HCT116 (cell line): ENCODE measurements at regions not wholly inside any gene's neighbourhood (a gene's known extent, or its start where the extent isn't known, plus 50 kb on each side); places are given as distances from the start of the nearest gene placed in this dataset.

Experiments
- ATAC-seq: fragments of 200-7000 bp; cut with Tn5 transposase; 2 replicates; pipeline ENCODE4 v1.9.1; 2020; ENCODE audit warnings: mild to moderate bottlenecking, moderate library complexity
- BruUV-seq: library from RNA; stranded (reverse); fragments of 400-500 nt; replicated peaks from 2 replicates; lab custom pipeline; 2021; lab: Mats Ljungman, UMichigan
- CTCF ChIA-PET: fragments of 300-600 bp; sonication (Branson Sonifier 250); formaldehyde crosslinking; loops from one replicate; lab custom pipeline; 2021; ENCODE audit warnings: antibody characterized with exemption; lab: Charles Lee
- POLR2A ChIA-PET: fragments of 300-600, 350-600 bp; sonication (Branson Sonifier 250); formaldehyde crosslinking; loops from one replicate; lab custom pipeline; 2021; ENCODE audit warnings: antibody characterized with exemption; lab: Charles Lee
- RAD21 ChIA-PET, 2 experiments: fragments of 300-600 bp; sonication (Branson Sonifier 250); formaldehyde crosslinking; loops; one replicate each; lab custom pipeline; 2023; ENCODE audit warnings: low total read pairs in 2 of 2; ENCODE audit not compliant: uncharacterized antibody in 2 of 2, unreplicated experiment in 2 of 2, low non-redundant PET in 1 of 2; lab: Charles Lee
- DNase-seq: peaks from one replicate; pipeline ENCODE4 v3.0.0-alpha.2; 2010; ENCODE audit warnings: low read depth, low spot score
- H2AFZ ChIP-seq: fragments of 200-600 bp; shearing (Covaris generic), sonication (generic); 2 replicates; pipeline ENCODE4 v1.6.1; 2017; ENCODE audit warnings: low read depth, mixed run types, mixed read lengths, antibody characterized with exemption, low read length; ENCODE audit not compliant: poor library complexity, severe bottlenecking
- H3K27ac ChIP-seq: 2 replicates; pipeline ENCODE4 v1.5.1; 2012; ENCODE audit warnings: low read depth, low read length
- H3K27me3 ChIP-seq: fragments of 200-600 bp; sonication (generic); 2 replicates; pipeline ENCODE4 v1.6.1; 2016; ENCODE audit warnings: mixed run types, low read length, mixed read lengths; ENCODE audit not compliant: insufficient read depth
- H3K36me3 ChIP-seq, 2 experiments: fragments of 200-500 bp in 1 of 2; fragments of 200-600 bp in 1 of 2; sonication (Bioruptor generic) in 1 of 2; sonication (generic) in 1 of 2; 2 replicates each; pipeline versions ENCODE4 v1.5.1 to v1.6.1; 2014 to 2016; ENCODE audit warnings: low read length in 2 of 2, inconsistent platforms in 1 of 2, mixed read lengths in 1 of 2, mixed run types in 1 of 2; ENCODE audit not compliant: insufficient read depth in 2 of 2, control insufficient read depth in 1 of 2
- H3K4me1 ChIP-seq, 2 experiments: fragments of 200-600 bp in 1 of 2; sonication (generic) in 1 of 2; 2 replicates each; pipeline versions ENCODE4 v1.5.1 to v1.6.1; 2012 to 2017; ENCODE audit warnings: low read length in 2 of 2, inconsistent platforms in 1 of 2, mild to moderate bottlenecking in 1 of 2, mixed read lengths in 1 of 2, mixed run types in 1 of 2, moderate library complexity in 1 of 2; ENCODE audit not compliant: insufficient read depth in 2 of 2, control insufficient read depth in 1 of 2
- H3K4me2 ChIP-seq: fragments of 200-600 bp; sonication (generic); 2 replicates; pipeline ENCODE4 v1.6.1; 2017; ENCODE audit warnings: mixed run types, low read length, mixed read lengths
- H3K4me3 ChIP-seq, 2 experiments: fragments of 200-600 bp in 1 of 2; sonication (generic) in 1 of 2; replicated peaks in 1 of 2; 2 replicates each; pipeline ENCODE4 v1.5.1; 2011 to 2016; ENCODE audit warnings: low read length in 2 of 2, control low read depth in 1 of 2, low read depth in 1 of 2, mild to moderate bottlenecking in 1 of 2, mixed read lengths in 1 of 2, mixed run types in 1 of 2
- H3K79me2 ChIP-seq: fragments of 200-600 bp; sonication (generic); 2 replicates; pipeline ENCODE4 v1.6.1; 2017; ENCODE audit warnings: mild to moderate bottlenecking, mixed run types, low read length, moderate library complexity, mixed read lengths; ENCODE audit not compliant: insufficient read depth
- H3K9ac ChIP-seq: fragments of 200-600 bp; sonication (generic); 2 replicates; pipeline ENCODE4 v1.6.1; 2016; ENCODE audit warnings: low read length, mixed read lengths
- H3K9me2 ChIP-seq: fragments of 200-600 bp; sonication (generic), shearing (Covaris generic); 2 replicates; pipeline ENCODE4 v1.6.1; 2017; ENCODE audit warnings: mixed run types, mild to moderate bottlenecking, moderate library complexity; ENCODE audit not compliant: insufficient read depth
- H3K9me3 ChIP-seq, 2 experiments: fragments of 200-500 bp in 1 of 2; fragments of 200-600 bp in 1 of 2; sonication (Bioruptor generic) in 1 of 2; sonication (generic) in 1 of 2; 2 replicates each; pipeline ENCODE4 v1.6.1; 2014 to 2017; ENCODE audit warnings: low read length in 2 of 2, mixed read lengths in 2 of 2, inconsistent platforms in 1 of 2, low read depth in 1 of 2, mild to moderate bottlenecking in 1 of 2, mixed run types in 1 of 2, moderate library complexity in 1 of 2; ENCODE audit not compliant: control insufficient read depth in 1 of 2, insufficient read depth in 1 of 2
- H4K20me1 ChIP-seq: fragments of 200-600 bp; sonication (generic), shearing (Covaris generic); 2 replicates; pipeline ENCODE4 v1.6.1; 2017; ENCODE audit warnings: mixed run types, mild to moderate bottlenecking, moderate library complexity; ENCODE audit not compliant: insufficient read depth
- CEBPB ChIP-seq: IDR thresholded peaks from 2 replicates; pipeline ENCODE4 v1.6.1; 2012; ENCODE audit warnings: low read depth
- CTCF ChIP-seq, 3 experiments: fragments of 200-600 bp in 1 of 3; sonication (generic) in 1 of 3; IDR thresholded peaks in 2 of 3; conservative IDR thresholded peaks in 1 of 3; 2 replicates each; pipeline ENCODE4 v1.5.1; 2012 to 2017; ENCODE audit warnings: low read depth in 2 of 3, low read length in 2 of 3, antibody characterized with exemption in 1 of 3, borderline replicate concordance in 1 of 3, control low read depth in 1 of 3, mild to moderate bottlenecking in 1 of 3, mixed read lengths in 1 of 3, mixed run types in 1 of 3, moderate library complexity in 1 of 3; ENCODE audit not compliant: insufficient read depth in 1 of 3
- ELF1 ChIP-seq: IDR thresholded peaks from 2 replicates; pipeline ENCODE4 v1.6.1; 2012; ENCODE audit warnings: low read depth, borderline replicate concordance
- EZH2 ChIP-seq: fragments of 200-600 bp; sonication (generic); IDR thresholded peaks from 2 replicates; pipeline ENCODE4 v1.6.1; 2017; ENCODE audit warnings: antibody characterized with exemption, mixed run types
- FOSL1 ChIP-seq: IDR thresholded peaks from 2 replicates; pipeline ENCODE4 v1.6.1; 2012; ENCODE audit warnings: low read depth
- JUND ChIP-seq: IDR thresholded peaks from 2 replicates; pipeline ENCODE4 v1.6.1; 2012
- POLR2AphosphoS5 ChIP-seq: IDR thresholded peaks from 2 replicates; pipeline ENCODE4 v1.6.1; 2011; ENCODE audit warnings: mild to moderate bottlenecking, low read depth, low read length, moderate library complexity
- RAD21 ChIP-seq: IDR thresholded peaks from 2 replicates; pipeline ENCODE4 v1.6.1; 2012; ENCODE audit warnings: low read depth, mild to moderate bottlenecking
- REST ChIP-seq: IDR thresholded peaks from 2 replicates; pipeline ENCODE4 v1.6.1; 2012; ENCODE audit warnings: low read depth
- SIN3A ChIP-seq: IDR thresholded peaks from 2 replicates; pipeline ENCODE4 v1.6.1; 2012; ENCODE audit warnings: low read depth
- SP1 ChIP-seq: IDR thresholded peaks from 2 replicates; pipeline ENCODE4 v1.6.1; 2012; ENCODE audit warnings: low read depth
- SRF ChIP-seq: IDR thresholded peaks from 2 replicates; pipeline ENCODE4 v1.6.1; 2012; ENCODE audit warnings: low read depth
- YY1 ChIP-seq: IDR thresholded peaks from 2 replicates; pipeline ENCODE4 v1.6.1; 2011; ENCODE audit warnings: low read length, low read depth, moderate library complexity, mild to moderate bottlenecking; ENCODE audit not compliant: insufficient replicate concordance; ENCODE audit errors: extremely low read depth
- ZFX ChIP-seq: fragments of 450-650 bp; IDR thresholded peaks from 2 replicates; pipeline ENCODE4 v1.6.1; 2017
- ZNF274 ChIP-seq: fragments of 200-500 bp; sonication (Bioruptor generic); IDR thresholded peaks from 2 replicates; pipeline ENCODE4 v1.6.1; 2014; ENCODE audit warnings: mild to moderate bottlenecking, low read depth, low read length, inconsistent platforms
- intact Hi-C: fragments of 100-400 bp; cut with micrococcal nuclease; formaldehyde crosslinking; loops from 2 replicates; pipeline ENCODE4 v1.10.0; 2022
- TF ChIP-seq, protein P1 (sequence below): IDR thresholded peaks from 2 replicates; pipeline ENCODE4 v1.6.1; 2012

- no TSS peak for BruUV-seq
- no peak for DNase-seq
- ChIA-PET RAD21 (no interaction called here), CTCF (interaction anchor here (4.0 kb wide), 1 partner anchor 36 kb away, joined by 27 read pairs; no protein-coding TSS in a partner anchor), POLR2A (no interaction called here)
- Histone ChIP-seq H3K27me3 (peaks cover 4% of the 10 kb centered on the region; the same call in 1 of the 2 replicates), H3K9me2 (no peaks in the 10 kb centered on the region), H3K4me3 (no peak overlapping the region), H3K36me3 (no peaks in the 10 kb centered on the region), H2AFZ (no peak overlapping the region), H3K4me2 (no peak overlapping the region), H3K27ac (no peak overlapping the region), H3K9ac (no peak overlapping the region), H3K4me1 (peaks cover 5 to 19% of the 10 kb centered on the region in 2 experiments; a peak in 3 of 4 replicates), H3K79me2 (peaks cover 23% of the 10 kb centered on the region), H3K9me3 (no peaks in the 10 kb centered on the region), H4K20me1 (no peaks in the 10 kb centered on the region)
- no peak for ATAC-seq
- intact Hi-C loops, result no loop called here
- no peak for TF ChIP-seq ELF1
These were observed 129.4 kb upstream of the ZNF746 start for GRCh38 chr7:149626972-149627371.

DNA sequence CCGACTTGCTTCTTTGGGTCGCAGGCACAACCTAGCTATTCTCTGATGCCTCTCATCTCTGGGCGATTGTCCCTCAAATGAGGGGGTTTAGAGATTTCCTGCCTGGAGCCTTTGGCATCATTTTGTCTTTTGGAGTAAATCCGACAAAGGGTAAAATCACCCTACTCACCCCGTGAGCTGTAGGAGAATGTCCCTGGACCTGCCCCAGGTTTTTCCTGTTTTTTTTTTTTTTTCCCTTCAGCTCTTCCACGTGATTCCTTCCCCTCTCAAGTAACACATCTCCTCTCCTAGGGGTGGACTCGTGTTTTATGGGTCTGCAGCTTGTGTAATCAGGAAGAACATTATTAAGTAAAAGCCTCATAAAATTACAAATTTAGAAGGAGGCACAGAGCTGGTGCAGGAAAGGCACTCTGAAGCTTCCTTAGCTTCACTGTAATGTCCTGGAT, 128.4 kb upstream of the ZNF746 start:
- peaks cover 27% of the 10 kb centered on the region for H3K79me2 ChIP-seq
- H3K36me3 ChIP-seq, result peaks cover 0 to 1% of the 10 kb centered on the region in 2 experiments; a peak in 2 of 4 replicates
- H3K27ac ChIP-seq, result no peak overlapping the region
- H2AFZ ChIP-seq, result peak overlapping the region; percentile 95
- no peaks in the 10 kb centered on the region for H3K9me3 ChIP-seq
- RAD21 ChIA-PET, result no interaction called here
- peak overlapping the region; percentile 92; the same call in 1 of the 2 replicates for H3K4me2 ChIP-seq
- BruUV-seq, result no TSS peak
- H3K4me3 ChIP-seq, result no peak overlapping the region
- DNase-seq (no peak), ATAC-seq (no peak)
- POLR2A ChIA-PET, result interaction anchor here (1.0 kb wide), 1 partner anchor 17 kb away, joined by 3 read pairs; no protein-coding TSS in a partner anchor
- H3K27me3 ChIP-seq, result no peaks in the 10 kb centered on the region; the same call in 1 of the 2 replicates
- H3K9me2 ChIP-seq, result no peaks in the 10 kb centered on the region
- CTCF ChIA-PET, result interaction anchor here (0.7 to 4.0 kb wide), 6 partner anchors 10 to 316 kb away, joined by 3 to 27 read pairs (median 5); no protein-coding TSS in a partner anchor
- H4K20me1 ChIP-seq, result no peaks in the 10 kb centered on the region
- no peak overlapping the region for H3K9ac ChIP-seq
- intact Hi-C loops, result loop anchor here (1.0 to 2.0 kb wide), 2 partner anchors 117 to 127 kb away; no protein-coding TSS in a partner anchor
- H3K4me1 ChIP-seq, result peaks cover 5 to 19% of the 10 kb centered on the region in 2 experiments; a peak in 3 of 4 replicates
- TF ChIP-seq SP1, result no peak
- TF ChIP-seq, protein P1, sequence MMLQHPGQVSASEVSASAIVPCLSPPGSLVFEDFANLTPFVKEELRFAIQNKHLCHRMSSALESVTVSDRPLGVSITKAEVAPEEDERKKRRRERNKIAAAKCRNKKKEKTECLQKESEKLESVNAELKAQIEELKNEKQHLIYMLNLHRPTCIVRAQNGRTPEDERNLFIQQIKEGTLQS, result no peak
- no peak for TF ChIP-seq ELF1
- TF ChIP-seq EZH2, result no peak
- TF ChIP-seq SRF, result no peak
- no peak for TF ChIP-seq RAD21
- no peak for TF ChIP-seq ZNF274
- TF ChIP-seq CTCF (IDR thresholded peaks at IDR 0.05 in 2 of 3, conservative IDR thresholded peaks at IDR 0.05 in 1 of 3; ENCODE audit: borderline replicate concordance in 1 of 3, insufficient read depth in 1 of 3, low read depth in 2 of 3, low read length in 2 of 3), result no peak
- no peak for TF ChIP-seq JUND
- no peak for TF ChIP-seq FOSL1
- no peak for TF ChIP-seq SIN3A
- no peak for TF ChIP-seq POLR2AphosphoS5
- no peak for TF ChIP-seq YY1
- no peak for TF ChIP-seq REST
- no peak for TF ChIP-seq ZFX
- no peak for TF ChIP-seq CEBPB
